ENCODE measurements at regions not wholly inside any gene's neighbourhood (a gene's known extent, or its start where the extent isn't known, plus 50 kb on each side); places are given as distances from the start of the nearest gene placed in this dataset.
"Not testable (repeated sequence)": the region's sequence is repeated elsewhere in the genome, so short reads cannot be mapped to it uniquely, and the experiment has no call there.

- H3K4me3 ChIP-seq (ENCODE audit: low read length, poor library complexity, severe bottlenecking); H3K4me2 ChIP-seq (ENCODE audit: low read depth, low read length, poor library complexity, severe bottlenecking); H4K20me1 ChIP-seq (ENCODE audit: insufficient read depth, low read length, poor library complexity, severe bottlenecking); H3K9me3 ChIP-seq (ENCODE audit: insufficient read depth, low read depth, low read length); H3K79me2 ChIP-seq (ENCODE audit: insufficient read depth, low read length); H2AFZ ChIP-seq (ENCODE audit: low read length); H3F3A ChIP-seq (ENCODE audit: low read depth); H3K36me3 ChIP-seq (ENCODE audit: insufficient read depth, low read length); H3K9ac ChIP-seq (ENCODE audit: low read depth, low read length, poor library complexity, severe bottlenecking); H3K27me3 ChIP-seq (ENCODE audit: insufficient read depth, low read length, poor library complexity, severe bottlenecking); H3K4me1 ChIP-seq (ENCODE audit: insufficient read depth, low read length, poor library complexity, severe bottlenecking); H3K9me2 ChIP-seq (replicated peaks; ENCODE audit: low read depth, low read length): not testable (repeated sequence)
Observed at GRCh38 chr21:28034916-28035315, 957.8 kb downstream of the LTN1 start.

GRCh38 chr21:28034334-28034733 is 958.3 kb downstream of the LTN1 start:
- H3K79me2 ChIP-seq (ENCODE audit: insufficient read depth, low read length); H3K9me2 ChIP-seq (replicated peaks; ENCODE audit: low read depth, low read length); H3K4me2 ChIP-seq (ENCODE audit: low read depth, low read length, poor library complexity, severe bottlenecking); H2AFZ ChIP-seq (ENCODE audit: low read length); H3K9ac ChIP-seq (ENCODE audit: low read depth, low read length, poor library complexity, severe bottlenecking); H3K36me3 ChIP-seq (ENCODE audit: insufficient read depth, low read length); H3K9me3 ChIP-seq (ENCODE audit: insufficient read depth, low read depth, low read length); H3K4me1 ChIP-seq (ENCODE audit: insufficient read depth, low read length, poor library complexity, severe bottlenecking); H4K20me1 ChIP-seq (ENCODE audit: insufficient read depth, low read length, poor library complexity, severe bottlenecking); H3F3A ChIP-seq (ENCODE audit: low read depth); H3K4me3 ChIP-seq (ENCODE audit: low read length, poor library complexity, severe bottlenecking); H3K27me3 ChIP-seq (ENCODE audit: insufficient read depth, low read length, poor library complexity, severe bottlenecking): not testable (repeated sequence)

- H3K4me2 ChIP-seq (ENCODE audit: low read depth, low read length, poor library complexity, severe bottlenecking); H4K20me1 ChIP-seq (ENCODE audit: insufficient read depth, low read length, poor library complexity, severe bottlenecking); H3F3A ChIP-seq (ENCODE audit: low read depth); H3K27me3 ChIP-seq (ENCODE audit: insufficient read depth, low read length, poor library complexity, severe bottlenecking); H3K79me2 ChIP-seq (ENCODE audit: insufficient read depth, low read length); H3K9me3 ChIP-seq (ENCODE audit: insufficient read depth, low read depth, low read length); H3K9me2 ChIP-seq (replicated peaks; ENCODE audit: low read depth, low read length); H2AFZ ChIP-seq (ENCODE audit: low read length); H3K4me1 ChIP-seq (ENCODE audit: insufficient read depth, low read length, poor library complexity, severe bottlenecking); H3K36me3 ChIP-seq (ENCODE audit: insufficient read depth, low read length); H3K4me3 ChIP-seq (ENCODE audit: low read length, poor library complexity, severe bottlenecking); H3K9ac ChIP-seq (ENCODE audit: low read depth, low read length, poor library complexity, severe bottlenecking): not testable (repeated sequence)
Observed at GRCh38 chr21:28032652-28033051, 960.0 kb downstream of the LTN1 start.

- not testable (repeated sequence) for H3K36me3 ChIP-seq (ENCODE audit: insufficient read depth, low read length); H3K27me3 ChIP-seq (ENCODE audit: insufficient read depth, low read length, poor library complexity, severe bottlenecking); H3K9me3 ChIP-seq (ENCODE audit: insufficient read depth, low read depth, low read length); H3K4me3 ChIP-seq (ENCODE audit: low read length, poor library complexity, severe bottlenecking); H3K79me2 ChIP-seq (ENCODE audit: insufficient read depth, low read length); H3K4me1 ChIP-seq (ENCODE audit: insufficient read depth, low read length, poor library complexity, severe bottlenecking); H3K9me2 ChIP-seq (replicated peaks; ENCODE audit: low read depth, low read length); H3K9ac ChIP-seq (ENCODE audit: low read depth, low read length, poor library complexity, severe bottlenecking); H3F3A ChIP-seq (ENCODE audit: low read depth); H4K20me1 ChIP-seq (ENCODE audit: insufficient read depth, low read length, poor library complexity, severe bottlenecking); H2AFZ ChIP-seq (ENCODE audit: low read length); H3K4me2 ChIP-seq (ENCODE audit: low read depth, low read length, poor library complexity, severe bottlenecking)
Observed at GRCh38 chr21:28031066-28031465, 961.6 kb downstream of the LTN1 start.

GRCh38 chr21:28025111-28025510 is 967.6 kb downstream of the LTN1 start:
- H3K9me2 ChIP-seq (replicated peaks; ENCODE audit: low read depth, low read length), result no peaks in the 10 kb centered on the region
- H3K79me2 ChIP-seq (ENCODE audit: insufficient read depth, low read length), result no peaks in the 10 kb centered on the region
- H3K4me1 ChIP-seq (ENCODE audit: insufficient read depth, low read length, poor library complexity, severe bottlenecking), result no peaks in the 10 kb centered on the region
- H4K20me1 ChIP-seq (ENCODE audit: insufficient read depth, low read length, poor library complexity, severe bottlenecking), result no peaks in the 10 kb centered on the region
- H3K9ac ChIP-seq (ENCODE audit: low read depth, low read length, poor library complexity, severe bottlenecking), result no peak overlapping the region
- H3K4me3 ChIP-seq (ENCODE audit: low read length, poor library complexity, severe bottlenecking), result no peak overlapping the region
- no peaks in the 10 kb centered on the region; the same call in 1 of the 2 replicates for H3K9me3 ChIP-seq (ENCODE audit: insufficient read depth, low read depth, low read length)
- H3K4me2 ChIP-seq (ENCODE audit: low read depth, low read length, poor library complexity, severe bottlenecking), result no peak overlapping the region
- no peaks in the 10 kb centered on the region for H3F3A ChIP-seq (ENCODE audit: low read depth)
- no peaks in the 10 kb centered on the region for H3K27me3 ChIP-seq (ENCODE audit: insufficient read depth, low read length, poor library complexity, severe bottlenecking)
- no peak for TF ChIP-seq EZH2phosphoT487 (IDR thresholded peaks at IDR 0.05; ENCODE audit: borderline replicate concordance)
- no peak for TF ChIP-seq CTCF (conservative IDR thresholded peaks at IDR 0.05; ENCODE audit: low read length)
- no peak overlapping the region for H2AFZ ChIP-seq (ENCODE audit: low read length)
- no peaks in the 10 kb centered on the region for H3K36me3 ChIP-seq (ENCODE audit: insufficient read depth, low read length)

All from Loucy (cell line).